Parathyroid adenoma (tissue), 2 donors: ENCODE measurements at regions not wholly inside any gene's neighbourhood (a gene's known extent, or its start where the extent isn't known, plus 50 kb on each side); places are given as distances from the start of the nearest gene placed in this dataset.

ENCODE experiments used
- H2AFZ ChIP-seq: fragments of 300-600 bp; sonication (generic); one replicate; pipeline ENCODE4 v1.7.0; 2017; ENCODE audit warnings: antibody characterized with exemption, mild to moderate bottlenecking
- H3K27ac ChIP-seq: fragments of 300-600 bp; sonication (generic); one replicate; pipeline ENCODE4 v1.7.0; 2017
- H3K27me3 ChIP-seq: fragments of 300-600 bp; sonication (generic); one replicate; pipeline ENCODE4 v1.7.0; 2017; ENCODE audit warnings: low read length; ENCODE audit not compliant: control insufficient read depth, insufficient read depth
- H3K36me3 ChIP-seq: fragments of 300-600 bp; sonication (generic); one replicate; pipeline ENCODE4 v1.7.0; 2017; ENCODE audit warnings: low read length; ENCODE audit not compliant: control insufficient read depth, insufficient read depth
- H3K4me1 ChIP-seq: fragments of 300-600 bp; sonication (generic); one replicate; pipeline ENCODE4 v1.7.0; 2017; ENCODE audit warnings: control low read depth
- H3K4me2 ChIP-seq: fragments of 300-600 bp; sonication (generic); one replicate; pipeline ENCODE4 v1.7.0; 2017; ENCODE audit warnings: low read length
- H3K4me3 ChIP-seq: fragments of 300-600 bp; sonication (generic); one replicate; pipeline ENCODE4 v1.7.0; 2017; ENCODE audit warnings: low read depth, low read length
- H3K79me2 ChIP-seq: fragments of 300-600 bp; sonication (generic); one replicate; pipeline ENCODE4 v1.7.0; 2017; ENCODE audit warnings: control low read depth
- H3K9ac ChIP-seq: fragments of 300-600 bp; sonication (generic); one replicate; pipeline ENCODE4 v1.7.0; 2017; ENCODE audit warnings: mild to moderate bottlenecking
- H3K9me3 ChIP-seq: fragments of 300-600 bp; sonication (generic); one replicate; pipeline ENCODE4 v1.7.0; 2017; ENCODE audit warnings: low read length; ENCODE audit not compliant: control insufficient read depth
- TF ChIP-seq, protein P1 (sequence below): fragments of 300-600 bp; sonication (generic); IDR thresholded peaks from one replicate; pipeline ENCODE4 v1.7.0; 2017; ENCODE audit warnings: antibody characterized with exemption, mild to moderate bottlenecking
- donor health status: primary hyperparathyroidism.

DNA sequence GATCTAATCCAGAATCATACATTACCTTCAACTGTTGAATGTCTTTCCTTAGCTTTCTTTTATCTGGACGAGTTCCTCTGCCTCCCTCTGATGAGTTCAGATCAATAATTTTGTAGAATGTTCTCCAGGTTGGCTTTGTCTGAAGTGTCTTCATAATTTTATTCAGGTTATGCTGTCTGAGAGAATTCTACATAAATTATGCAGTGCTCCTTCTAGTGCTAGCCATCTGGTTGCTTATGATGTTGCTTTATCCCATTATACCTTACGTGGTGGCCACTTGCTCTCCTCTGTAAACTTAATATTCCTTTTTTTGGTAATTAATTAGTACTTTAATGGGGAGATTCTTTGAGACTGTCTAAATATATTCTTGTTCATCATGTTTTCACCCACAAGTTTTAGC is 67.7 kb upstream of the PTCHD4 start:
- Histone ChIP-seq H3K4me1 (no peaks in the 10 kb centered on the region), H3K9me3 (no peaks in the 10 kb centered on the region)

GRCh38 chr6:48177786-48178185 is 66.8 kb upstream of the PTCHD4 start:
- Histone ChIP-seq H3K4me2 (no peak overlapping the region), H3K9ac (no peak overlapping the region), H3K27me3 (no peaks in the 10 kb centered on the region), H3K36me3 (no peaks in the 10 kb centered on the region), H3K27ac (no peak overlapping the region), H3K79me2 (no peaks in the 10 kb centered on the region), H3K4me3 (no peak overlapping the region), H2AFZ (no peak overlapping the region), H3K4me1 (no peaks in the 10 kb centered on the region), H3K9me3 (no peaks in the 10 kb centered on the region)
- TF ChIP-seq, protein P1, sequence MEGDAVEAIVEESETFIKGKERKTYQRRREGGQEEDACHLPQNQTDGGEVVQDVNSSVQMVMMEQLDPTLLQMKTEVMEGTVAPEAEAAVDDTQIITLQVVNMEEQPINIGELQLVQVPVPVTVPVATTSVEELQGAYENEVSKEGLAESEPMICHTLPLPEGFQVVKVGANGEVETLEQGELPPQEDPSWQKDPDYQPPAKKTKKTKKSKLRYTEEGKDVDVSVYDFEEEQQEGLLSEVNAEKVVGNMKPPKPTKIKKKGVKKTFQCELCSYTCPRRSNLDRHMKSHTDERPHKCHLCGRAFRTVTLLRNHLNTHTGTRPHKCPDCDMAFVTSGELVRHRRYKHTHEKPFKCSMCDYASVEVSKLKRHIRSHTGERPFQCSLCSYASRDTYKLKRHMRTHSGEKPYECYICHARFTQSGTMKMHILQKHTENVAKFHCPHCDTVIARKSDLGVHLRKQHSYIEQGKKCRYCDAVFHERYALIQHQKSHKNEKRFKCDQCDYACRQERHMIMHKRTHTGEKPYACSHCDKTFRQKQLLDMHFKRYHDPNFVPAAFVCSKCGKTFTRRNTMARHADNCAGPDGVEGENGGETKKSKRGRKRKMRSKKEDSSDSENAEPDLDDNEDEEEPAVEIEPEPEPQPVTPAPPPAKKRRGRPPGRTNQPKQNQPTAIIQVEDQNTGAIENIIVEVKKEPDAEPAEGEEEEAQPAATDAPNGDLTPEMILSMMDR: no peak

More for the DNA sequence above, 67.7 kb upstream of the PTCHD4 start:
- H3K9ac ChIP-seq: no peak overlapping the region
- no peaks in the 10 kb centered on the region for H3K79me2 ChIP-seq
- TF ChIP-seq, protein P1: no peak
- H3K27me3 ChIP-seq: no peaks in the 10 kb centered on the region
- no peak overlapping the region for H2AFZ ChIP-seq
- no peak overlapping the region for H3K4me2 ChIP-seq
- no peaks in the 10 kb centered on the region for H3K36me3 ChIP-seq
- H3K4me3 ChIP-seq: no peak overlapping the region
- H3K27ac ChIP-seq: no peak overlapping the region

- no peak overlapping the region for H3K9ac ChIP-seq
- no peaks in the 10 kb centered on the region for H3K36me3 ChIP-seq
- no peak overlapping the region for H3K4me3 ChIP-seq
- H3K27me3 ChIP-seq: no peaks in the 10 kb centered on the region
- no peak overlapping the region for H2AFZ ChIP-seq
- H3K79me2 ChIP-seq: no peaks in the 10 kb centered on the region
- H3K4me2 ChIP-seq: no peak overlapping the region
- H3K9me3 ChIP-seq: no peaks in the 10 kb centered on the region
- TF ChIP-seq, protein P1: no peak
- no peaks in the 10 kb centered on the region for H3K4me1 ChIP-seq
- no peak overlapping the region for H3K27ac ChIP-seq
Measured at GRCh38 chr6:48176645-48177308, 65.8 kb upstream of the PTCHD4 start.

- Histone ChIP-seq H3K36me3 (no peaks in the 10 kb centered on the region), H3K4me2 (no peak overlapping the region), H3K4me1 (no peaks in the 10 kb centered on the region), H3K9ac (no peak overlapping the region), H3K27me3 (no peaks in the 10 kb centered on the region), H3K9me3 (no peaks in the 10 kb centered on the region), H3K79me2 (no peaks in the 10 kb centered on the region), H3K27ac (no peak overlapping the region), H3K4me3 (no peak overlapping the region), H2AFZ (no peak overlapping the region)
- TF ChIP-seq, protein P1: no peak
Measured at GRCh38 chr6:48169635-48170034, 58.6 kb upstream of the PTCHD4 start.
